ENCODE measurements at regions not wholly inside any gene's neighbourhood (a gene's known extent, or its start where the extent isn't known, plus 50 kb on each side); places are given as distances from the start of the nearest gene placed in this dataset.

- H3K4me2 ChIP-seq (ENCODE audit: low read length) = no peak overlapping the region
- TF ChIP-seq CTCF (IDR thresholded peaks at IDR 0.05; ENCODE audit: low read length) (no peak), EZH2 (IDR thresholded peaks at IDR 0.05; ENCODE audit: borderline replicate concordance, low read length) (no peak)
- H3K9ac ChIP-seq (ENCODE audit: low read length) = no peak overlapping the region
- no peaks in the 10 kb centered on the region for H4K20me1 ChIP-seq (ENCODE audit: insufficient read depth, low read length)
- H3K9me2 ChIP-seq (ENCODE audit: low read depth, low read length) = no peaks in the 10 kb centered on the region
- H3K4me1 ChIP-seq (ENCODE audit: insufficient read depth, low read length, severe bottlenecking) = no peaks in the 10 kb centered on the region
- no peaks in the 10 kb centered on the region for H3K79me2 ChIP-seq (ENCODE audit: insufficient read depth, low read length)
- H2AFZ ChIP-seq (ENCODE audit: low read length) = no peak overlapping the region
- no peak overlapping the region for H3K4me3 ChIP-seq (ENCODE audit: low read depth, low read length, poor library complexity, severe bottlenecking)
- no peaks in the 10 kb centered on the region for H3K9me3 ChIP-seq (ENCODE audit: low read length)
- H3K36me3 ChIP-seq (ENCODE audit: insufficient read depth, low read length) = no peaks in the 10 kb centered on the region
- H3F3A ChIP-seq (ENCODE audit: insufficient read depth, low read length) = no peaks in the 10 kb centered on the region
- H3K27me3 ChIP-seq (ENCODE audit: insufficient read depth, low read length) = no peaks in the 10 kb centered on the region
- no peak overlapping the region for H3K27ac ChIP-seq (ENCODE audit: low read depth, low read length, poor library complexity, severe bottlenecking)
Observed at GRCh38 chr12:88406905-88407304, 173.4 kb downstream of the KITLG start.

- no peaks in the 10 kb centered on the region for H3K36me3 ChIP-seq (ENCODE audit: insufficient read depth, low read length)
- no peak overlapping the region for H3K4me3 ChIP-seq (ENCODE audit: low read depth, low read length, poor library complexity, severe bottlenecking)
- H3F3A ChIP-seq (ENCODE audit: insufficient read depth, low read length) = no peaks in the 10 kb centered on the region
- no peak overlapping the region for H3K9ac ChIP-seq (ENCODE audit: low read length)
- H3K4me2 ChIP-seq (ENCODE audit: low read length) = no peak overlapping the region
- H4K20me1 ChIP-seq (ENCODE audit: insufficient read depth, low read length) = no peaks in the 10 kb centered on the region
- no peak overlapping the region for H2AFZ ChIP-seq (ENCODE audit: low read length)
- TF ChIP-seq CTCF (IDR thresholded peaks at IDR 0.05; ENCODE audit: low read length) (no peak), EZH2 (IDR thresholded peaks at IDR 0.05; ENCODE audit: borderline replicate concordance, low read length) (no peak)
- no peaks in the 10 kb centered on the region for H3K9me2 ChIP-seq (ENCODE audit: low read depth, low read length)
- no peak overlapping the region for H3K27ac ChIP-seq (ENCODE audit: low read depth, low read length, poor library complexity, severe bottlenecking)
- H3K9me3 ChIP-seq (ENCODE audit: low read length) = no peaks in the 10 kb centered on the region
- H3K27me3 ChIP-seq (ENCODE audit: insufficient read depth, low read length) = no peaks in the 10 kb centered on the region
- no peaks in the 10 kb centered on the region for H3K79me2 ChIP-seq (ENCODE audit: insufficient read depth, low read length)
- H3K4me1 ChIP-seq (ENCODE audit: insufficient read depth, low read length, severe bottlenecking) = no peaks in the 10 kb centered on the region
Observed at GRCh38 chr12:88408823-88409222, 171.4 kb downstream of the KITLG start.

- no peak overlapping the region for H3K9ac ChIP-seq (ENCODE audit: low read length)
- H3F3A ChIP-seq (ENCODE audit: insufficient read depth, low read length) = no peaks in the 10 kb centered on the region
- H3K36me3 ChIP-seq (ENCODE audit: insufficient read depth, low read length) = no peaks in the 10 kb centered on the region
- no peak overlapping the region for H2AFZ ChIP-seq (ENCODE audit: low read length)
- no peaks in the 10 kb centered on the region for H4K20me1 ChIP-seq (ENCODE audit: insufficient read depth, low read length)
- no peaks in the 10 kb centered on the region for H3K9me3 ChIP-seq (ENCODE audit: low read length)
- H3K27me3 ChIP-seq (ENCODE audit: insufficient read depth, low read length) = no peaks in the 10 kb centered on the region
- H3K4me2 ChIP-seq (ENCODE audit: low read length) = no peak overlapping the region
- H3K27ac ChIP-seq (ENCODE audit: low read depth, low read length, poor library complexity, severe bottlenecking) = no peak overlapping the region
- no peaks in the 10 kb centered on the region for H3K79me2 ChIP-seq (ENCODE audit: insufficient read depth, low read length)
- no peak overlapping the region for H3K4me3 ChIP-seq (ENCODE audit: low read depth, low read length, poor library complexity, severe bottlenecking)
- H3K4me1 ChIP-seq (ENCODE audit: insufficient read depth, low read length, severe bottlenecking) = no peaks in the 10 kb centered on the region
- no peaks in the 10 kb centered on the region for H3K9me2 ChIP-seq (ENCODE audit: low read depth, low read length)
- TF ChIP-seq EZH2 (IDR thresholded peaks at IDR 0.05; ENCODE audit: borderline replicate concordance, low read length) (no peak), CTCF (IDR thresholded peaks at IDR 0.05; ENCODE audit: low read length) (no peak)
Observed at GRCh38 chr12:88409257-88409656, 171.0 kb downstream of the KITLG start.

All from OCI-LY1 (cell line).